Stimulated activated CD8-positive, alpha-beta memory T cell treated with anti-CD3 and anti-CD28 coated beads, Interleukin-7, amount 100 ng/mL, for 24 hours (primary cell): ENCODE measurements at regions not wholly inside any gene's neighbourhood (a gene's known extent, or its start where the extent isn't known, plus 50 kb on each side); places are given as distances from the start of the nearest gene placed in this dataset.

Experiments used
- DNase-seq: peaks from one replicate; pipeline ENCODE4 v3.0.0-alpha.2; 2020; ENCODE audit warnings: low read depth

DNA sequence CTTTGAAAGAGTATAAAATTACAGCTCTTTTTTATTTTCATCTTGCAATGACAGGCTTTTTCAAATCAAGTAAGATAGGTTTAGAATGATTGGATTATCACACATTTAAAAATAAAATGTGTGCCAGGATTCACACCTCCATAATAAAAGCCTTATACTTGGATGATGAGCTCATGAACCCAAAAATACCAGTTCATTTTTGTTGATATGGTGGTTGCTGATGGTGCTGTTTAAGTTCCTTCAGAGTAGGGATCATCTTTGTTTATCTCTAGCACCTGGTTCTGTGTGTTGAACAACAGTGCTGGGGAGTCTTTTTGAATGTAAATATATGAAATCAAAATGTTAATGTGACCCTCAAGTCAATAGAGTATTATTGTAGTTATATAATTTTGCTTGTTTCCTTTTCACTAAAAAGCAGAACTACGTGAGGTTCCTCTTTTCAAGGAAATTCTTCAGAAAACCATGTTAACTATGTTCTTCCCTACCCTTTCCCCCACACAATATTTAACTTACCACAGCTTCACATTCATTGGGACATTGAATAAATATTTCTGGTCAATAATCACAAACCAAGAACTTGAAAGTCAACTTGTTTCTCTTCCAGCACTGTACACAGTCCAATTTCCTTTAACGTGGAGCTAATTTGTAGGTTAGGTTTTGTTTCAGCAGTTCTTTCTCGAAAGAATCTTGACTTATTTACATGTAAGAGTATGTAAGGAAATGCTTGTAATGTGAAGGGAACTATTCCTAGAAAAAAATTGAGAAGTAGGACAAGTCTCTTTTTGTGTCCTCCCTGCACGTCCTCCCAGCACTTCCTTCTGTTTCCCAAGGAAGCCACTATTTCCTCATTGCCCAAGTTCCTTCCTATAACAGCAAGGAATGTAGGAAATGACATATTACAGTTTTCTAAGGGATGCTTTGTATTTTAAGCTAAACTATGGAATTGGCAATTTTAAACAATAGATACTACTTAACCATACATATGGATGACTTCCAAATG lies 945.9 kb upstream of the CITED2 start:
- no peak for DNase-seq

- DNase-seq, result no peak
These were observed 944.8 kb upstream of the CITED2 start for GRCh38 chr6:140319209-140319608.

DNA sequence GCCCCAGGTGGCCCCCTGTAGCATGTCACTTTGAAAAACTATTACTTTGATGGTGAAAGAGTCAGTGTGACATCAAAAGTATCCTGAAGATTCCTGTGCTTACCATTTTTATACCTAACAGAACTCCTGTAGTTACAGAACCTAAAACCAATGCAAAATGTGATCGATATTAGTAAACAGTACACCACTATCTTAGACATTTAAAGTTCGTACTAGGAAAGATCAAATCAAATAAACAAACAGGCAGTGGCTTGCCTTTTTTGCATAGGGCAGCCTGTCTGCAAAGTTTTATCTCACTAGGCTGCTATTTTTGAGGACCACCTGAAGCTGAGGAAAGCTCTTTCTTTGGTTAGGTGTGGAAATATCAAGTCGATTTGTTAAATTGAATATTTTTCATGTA lies 944.0 kb upstream of the CITED2 start:
- DNase-seq, result no peak

- no peak for DNase-seq
These were observed 943.5 kb upstream of the CITED2 start for GRCh38 chr6:140317950-140318349.

GRCh38 chr6:140316966-140317365 lies 942.5 kb upstream of the CITED2 start:
- no peak for DNase-seq

DNA sequence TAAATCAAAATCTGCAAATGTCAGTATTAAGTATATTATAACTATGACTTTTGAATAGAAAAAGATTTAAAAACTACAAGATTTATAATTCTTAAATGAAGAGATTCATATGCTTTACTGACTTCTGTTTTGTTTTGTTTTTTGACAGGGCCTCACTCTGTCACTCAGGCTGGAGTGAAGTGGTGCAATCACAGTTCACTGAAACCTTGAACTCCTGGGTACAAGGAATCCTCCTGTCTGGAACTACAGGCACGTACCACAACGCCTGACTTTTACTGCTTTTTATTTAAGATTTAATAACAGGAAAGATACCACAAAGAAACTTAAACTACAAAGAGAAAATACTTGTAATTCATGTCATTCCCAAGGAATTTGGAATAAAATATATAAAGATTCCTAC lies 940.2 kb upstream of the CITED2 start:
- no peak for DNase-seq

DNA sequence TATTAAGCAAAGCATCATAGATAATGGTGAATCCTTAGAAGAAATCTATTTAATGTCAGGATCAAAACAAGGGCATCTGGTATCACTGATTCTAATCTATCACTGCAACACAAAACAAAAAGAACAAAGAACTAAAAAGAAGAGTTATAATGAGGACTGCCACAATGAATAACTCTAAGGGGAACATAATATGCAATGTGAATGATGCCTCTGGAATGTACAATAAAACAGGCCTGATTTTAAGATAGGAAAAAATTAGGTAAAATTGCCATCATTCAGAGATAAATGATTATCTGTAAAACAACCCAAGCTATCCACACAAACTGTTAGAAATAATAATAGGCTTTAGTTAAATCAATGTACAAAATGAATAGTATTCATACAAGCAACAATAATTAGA lies 936.7 kb upstream of the CITED2 start:
- no peak for DNase-seq

GRCh38 chr6:140303218-140303949 lies 928.9 kb upstream of the CITED2 start:
- DNase-seq, result no peak

DNA sequence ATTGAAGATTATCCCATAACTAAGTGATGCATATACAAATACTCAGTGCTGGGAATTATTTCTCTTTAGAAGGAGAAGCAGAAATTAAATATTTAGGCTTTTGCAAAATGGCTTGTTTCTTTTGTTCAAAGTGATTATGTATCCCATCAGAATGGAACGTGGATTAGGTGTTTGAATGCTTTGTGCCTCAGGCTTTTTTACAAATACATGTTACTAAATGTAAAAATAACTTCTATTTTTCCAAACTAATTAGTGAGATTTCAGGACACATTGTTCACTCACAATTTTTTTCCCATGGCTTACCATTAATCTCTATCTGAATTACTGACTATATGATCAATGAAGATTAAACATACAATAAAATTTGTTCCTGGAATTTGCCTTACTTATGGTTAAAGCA lies 925.9 kb upstream of the CITED2 start:
- DNase-seq, result no peak

GRCh38 chr6:140289186-140289585 lies 914.7 kb upstream of the CITED2 start:
- DNase-seq, result no peak

- DNase-seq, result no peak
These were observed 911.7 kb upstream of the CITED2 start for GRCh38 chr6:140285998-140286690.

- no peak for DNase-seq
These were observed 911.0 kb upstream of the CITED2 start for GRCh38 chr6:140285471-140285870.

DNA sequence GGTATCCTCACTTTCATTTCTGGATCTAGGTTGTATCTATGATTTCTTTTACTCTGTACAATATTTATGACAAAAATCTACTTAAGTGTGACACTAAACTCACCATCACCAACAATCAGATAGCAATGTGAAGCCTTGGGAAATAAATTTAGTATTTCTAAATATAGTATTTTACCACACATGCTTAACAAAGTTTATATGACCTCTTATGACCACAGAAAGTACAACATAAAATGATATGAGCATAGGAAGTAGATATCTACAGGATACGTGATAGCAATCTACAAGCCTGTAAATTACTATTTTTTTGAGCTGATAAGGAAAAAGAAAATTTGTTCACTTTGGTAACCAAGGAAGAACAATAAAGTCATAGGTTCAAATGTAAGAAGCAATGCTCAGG lies 910.4 kb upstream of the CITED2 start:
- DNase-seq, result no peak

DNA sequence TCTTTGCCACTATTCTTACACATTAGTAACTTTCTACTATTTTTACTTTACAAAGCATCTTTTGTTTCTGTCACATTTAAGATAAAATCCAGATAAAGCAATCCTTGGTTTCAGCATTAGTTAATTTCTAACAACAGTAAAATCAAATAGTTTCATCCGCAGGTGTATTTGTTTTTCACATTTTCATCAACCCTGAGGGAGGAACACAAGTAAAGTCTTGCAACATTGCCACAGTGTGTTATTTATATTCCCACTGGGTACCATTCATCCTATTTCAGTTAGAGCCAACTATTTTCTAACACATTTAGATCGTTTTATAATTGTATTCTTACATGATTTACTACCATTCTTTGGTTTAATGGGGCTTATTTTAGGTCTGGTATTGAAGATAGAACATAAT lies 908.7 kb upstream of the CITED2 start:
- no peak for DNase-seq

DNA sequence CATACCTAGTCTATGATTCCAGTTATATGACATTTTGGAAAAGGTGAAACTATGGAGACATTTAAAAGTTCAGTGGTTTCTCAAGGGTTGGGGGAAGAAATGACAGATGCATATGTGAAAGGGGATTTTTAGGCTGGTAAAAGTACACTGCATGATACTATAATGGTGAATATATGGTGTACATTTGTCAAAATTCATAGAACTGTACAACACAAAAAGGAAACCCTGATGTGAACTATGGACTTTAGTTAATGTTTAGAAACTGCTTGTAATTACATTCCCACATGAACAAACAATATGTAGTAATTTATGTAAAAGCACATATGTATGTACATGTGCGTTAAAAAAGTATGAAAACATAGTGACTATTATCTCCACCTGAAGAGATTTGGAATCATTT lies 907.3 kb upstream of the CITED2 start:
- no peak for DNase-seq

- DNase-seq, result no peak
These were observed 906.8 kb upstream of the CITED2 start for GRCh38 chr6:140281236-140281635.

DNA sequence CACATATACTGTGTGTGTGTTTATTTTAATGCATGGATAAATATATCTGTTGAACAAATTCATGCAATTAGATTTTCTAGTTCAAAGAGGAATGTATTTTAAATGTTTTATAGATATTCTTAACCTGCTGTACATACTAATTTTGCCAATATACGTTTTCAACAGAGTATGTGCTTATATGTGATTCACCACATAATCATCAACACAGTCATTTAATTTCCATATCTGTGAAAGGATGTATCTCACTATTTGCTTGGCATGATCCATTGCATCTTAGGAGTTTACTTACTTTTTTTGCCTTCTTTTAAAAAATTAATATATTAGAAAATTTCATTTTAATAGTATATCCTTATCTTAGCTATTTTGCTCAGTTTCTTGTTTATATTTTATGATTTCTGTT lies 902.3 kb upstream of the CITED2 start:
- DNase-seq, result no peak

DNA sequence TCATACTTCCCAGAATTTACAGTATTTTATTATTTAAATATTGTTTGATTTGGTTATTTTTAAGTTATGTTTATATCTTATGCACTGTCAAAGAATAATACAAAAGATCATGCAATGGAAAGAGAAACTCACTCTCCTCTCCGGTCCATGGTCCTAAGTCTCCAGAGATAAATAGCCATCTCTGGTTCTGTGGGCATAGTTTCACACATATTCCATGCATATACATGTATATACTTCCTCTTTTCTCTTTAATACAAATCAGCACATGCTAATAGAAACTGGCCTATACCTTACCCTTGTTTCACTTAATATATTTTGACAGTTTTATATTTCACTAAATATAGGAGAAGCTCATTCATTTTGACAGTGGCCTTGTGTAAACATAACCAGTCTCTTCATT lies 901.7 kb upstream of the CITED2 start:
- DNase-seq, result no peak

DNA sequence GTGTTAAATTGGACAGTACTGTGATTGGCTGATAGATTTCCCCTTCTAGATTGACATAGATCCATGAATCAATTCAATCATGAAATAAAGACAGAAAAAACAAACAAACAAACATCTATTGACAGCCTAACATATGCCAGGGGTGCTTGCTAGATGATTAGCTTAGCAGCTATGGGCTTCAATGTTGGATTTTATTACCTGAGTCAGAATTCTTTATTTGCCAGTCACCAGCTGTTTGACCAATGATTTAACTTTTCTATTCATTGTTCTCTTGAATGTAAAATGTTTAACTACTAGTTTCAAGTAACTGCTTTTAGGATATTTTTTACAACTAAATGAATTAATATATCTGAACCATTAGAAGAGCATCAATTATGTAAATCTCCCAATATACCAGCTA lies 901.3 kb upstream of the CITED2 start:
- DNase-seq, result no peak

- DNase-seq, result no peak
These were observed 900.1 kb upstream of the CITED2 start for GRCh38 chr6:140274548-140274947.

DNA sequence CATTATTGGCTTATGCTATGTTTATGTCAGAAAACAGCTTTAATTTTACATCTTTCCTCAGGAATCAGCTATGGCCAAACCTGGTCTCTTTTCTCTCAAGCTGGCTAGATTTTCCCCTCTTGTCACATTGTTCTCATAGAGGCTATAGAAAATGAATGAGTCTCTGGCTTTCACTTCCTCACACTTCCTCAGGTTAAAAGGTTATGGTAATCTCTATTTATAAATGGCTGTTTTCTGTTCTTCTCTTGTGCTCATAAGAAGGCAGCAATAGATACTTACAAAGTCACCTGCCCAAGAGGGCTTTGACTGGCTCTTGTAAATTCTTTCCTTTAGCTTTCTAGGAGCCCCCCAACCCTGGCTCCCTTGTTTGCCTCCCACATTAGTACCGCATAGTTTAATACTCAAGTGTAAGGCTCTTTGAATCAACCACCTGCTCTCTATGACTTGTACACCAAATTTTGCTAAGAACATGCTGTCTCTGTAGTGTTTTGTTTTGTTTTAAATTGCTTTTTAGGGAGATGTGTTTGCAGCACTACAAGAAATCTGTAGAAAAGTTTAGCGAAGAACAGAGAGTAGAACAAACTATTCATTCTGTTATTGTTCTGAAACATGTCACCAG lies 897.4 kb upstream of the CITED2 start:
- no peak for DNase-seq

- DNase-seq, result no peak
These were observed 895.2 kb upstream of the CITED2 start for GRCh38 chr6:140269591-140270165.
